HepG2 (cell line): ENCODE measurements at regions not wholly inside any gene's neighbourhood (a gene's known extent, or its start where the extent isn't known, plus 50 kb on each side); places are given as distances from the start of the nearest gene placed in this dataset.

Experiments used
- ATAC-seq: fragments of 200-7000 bp; cut with Tn5 transposase; 3 replicates; pipeline ENCODE4 v1.9.1; 2020; ENCODE audit warnings: mild to moderate bottlenecking, moderate library complexity
- BruUV-seq: library from RNA; stranded (reverse); fragments of 400-500 nt; replicated peaks from 2 replicates; lab custom pipeline; 2021; lab: Mats Ljungman, UMichigan
- CTCF ChIA-PET: fragments of 300-600 bp; formaldehyde crosslinking; extraction: SDS; loops from one replicate; lab custom pipeline; 2021; ENCODE audit warnings: low total read pairs, inconsistent platforms, low intra/inter-chr PET ratio; lab: Yijun Ruan, JAX
- POLR2A ChIA-PET: fragments of 350-600 bp; sonication (Branson Sonifier 250); formaldehyde crosslinking; loops from one replicate; lab custom pipeline; 2020; ENCODE audit warnings: antibody characterized with exemption, inconsistent platforms; lab: Yijun Ruan, JAX
- DNase-seq: peaks from one replicate; pipeline ENCODE4 v3.0.0-alpha.2; 2015; ENCODE audit warnings: low spot score
- FAIRE-seq: peaks from 3 replicates; lab custom pipeline; 2011; peaks lifted over from hg19 to GRCh38; lab: Jason Lieb, UNC
- H2AFZ ChIP-seq: one replicate; pipeline ENCODE4 v1.6.1; 2011; ENCODE audit warnings: low read length, inconsistent platforms
- H3K27ac ChIP-seq: fragments of 300-600 bp; 3 replicates; pipeline ENCODE4 v1.8.0; 2011; ENCODE audit warnings: mixed run types, mild to moderate bottlenecking, mixed read lengths, low read length, inconsistent platforms; ENCODE audit not compliant: insufficient read depth; ENCODE audit errors: extremely low read length
- H3K27me3 ChIP-seq, 2 experiments: fragments of 200-600 bp in 1 of 2; 2 replicates in 1 of 2; 3 replicates in 1 of 2; pipeline versions ENCODE4 v1.6.0 to v1.8.0; 2011; ENCODE audit warnings: low read length in 2 of 2, mild to moderate bottlenecking in 2 of 2, moderate library complexity in 2 of 2, inconsistent platforms in 1 of 2; ENCODE audit not compliant: insufficient read depth in 2 of 2, control insufficient read depth in 1 of 2
- H3K36me3 ChIP-seq, 2 experiments: fragments of 200-600 bp in 1 of 2; replicated peaks in 1 of 2; 2 replicates in 1 of 2; 3 replicates in 1 of 2; pipeline versions ENCODE4 v1.5.1 to v1.8.0; 2011; ENCODE audit warnings: low read length in 2 of 2, inconsistent platforms in 1 of 2; ENCODE audit not compliant: insufficient read depth in 2 of 2, control insufficient read depth in 1 of 2
- H3K4me1 ChIP-seq: 2 replicates; pipeline ENCODE4 v1.5.1; 2012; ENCODE audit warnings: low read length, inconsistent platforms; ENCODE audit not compliant: insufficient read depth
- H3K4me2 ChIP-seq: 2 replicates; pipeline ENCODE4 v1.6.0; 2011; ENCODE audit warnings: low read depth, low read length, inconsistent platforms
- H3K4me3 ChIP-seq, 3 experiments: fragments of 200-600 bp in 1 of 3; sonication (generic), shearing (Covaris generic) in 1 of 3; replicated peaks in 1 of 3; 2 replicates each; pipeline ENCODE4 v1.5.1; 2011 to 2016; ENCODE audit warnings: low read length in 3 of 3, inconsistent platforms in 2 of 3, low read depth in 2 of 3, mild to moderate bottlenecking in 2 of 3, control low read depth in 1 of 3, mixed read lengths in 1 of 3; ENCODE audit not compliant: insufficient read depth in 1 of 3
- H3K79me2 ChIP-seq: one replicate; pipeline ENCODE4 v1.6.1; 2011; ENCODE audit warnings: low read length, inconsistent platforms; ENCODE audit not compliant: insufficient read depth
- H3K9ac ChIP-seq: 2 replicates; pipeline ENCODE4 v1.6.0; 2011; ENCODE audit warnings: mild to moderate bottlenecking, low read depth, low read length, inconsistent platforms; ENCODE audit not compliant: insufficient read depth
- H3K9me3 ChIP-seq: 2 replicates; pipeline ENCODE4 v1.5.1; 2012; ENCODE audit warnings: mild to moderate bottlenecking, low read length
- H4K20me1 ChIP-seq: 2 replicates; pipeline ENCODE4 v1.6.0; 2011; ENCODE audit warnings: inconsistent platforms, mild to moderate bottlenecking, low read length, moderate library complexity; ENCODE audit not compliant: insufficient read depth
- FOXP1 ChIP-seq, 2 experiments: fragments of 450-650 bp in 1 of 2; IDR thresholded peaks; 2 replicates each; pipeline ENCODE4 v1.6.1; 2017 to 2018; ENCODE audit warnings: antibody characterized with exemption in 1 of 2
- MEF2D ChIP-seq: sonication (generic); formaldehyde crosslinking; IDR thresholded peaks from 2 replicates; pipeline ENCODE4 v1.5.1; 2020; ENCODE audit warnings: mild to moderate bottlenecking, missing genetic modification reagents
- MEIS2 ChIP-seq: sonication (generic); formaldehyde crosslinking; IDR thresholded peaks from 2 replicates; pipeline ENCODE4 v1.9.0; 2021; ENCODE audit warnings: mild to moderate bottlenecking, missing genetic modification reagents
- NFRKB ChIP-seq: fragments of 450-650 bp; IDR thresholded peaks from 2 replicates; pipeline ENCODE4 v1.6.1; 2017
- NR1H2 ChIP-seq: sonication (generic); formaldehyde crosslinking; IDR thresholded peaks from 2 replicates; pipeline ENCODE4 v1.8.1; 2022; ENCODE audit warnings: low read depth, missing genetic modification reagents, borderline replicate concordance
- SIX1 ChIP-seq: sonication (generic); formaldehyde crosslinking; IDR thresholded peaks from 2 replicates; pipeline ENCODE4 v1.4.0; 2020; ENCODE audit warnings: missing genetic modification reagents, borderline replicate concordance
- TP53 ChIP-seq: sonication (generic); formaldehyde crosslinking; conservative IDR thresholded peaks from 2 replicates; pipeline ENCODE4 v1.4.0; 2020; ENCODE audit warnings: missing genetic modification reagents
- TSC22D2 ChIP-seq: sonication (generic); formaldehyde crosslinking; IDR thresholded peaks from 2 replicates; pipeline ENCODE4 v1.5.1; 2020; ENCODE audit warnings: missing genetic modification reagents, mild to moderate bottlenecking, borderline replicate concordance
- ZBTB7B ChIP-seq: sonication (generic); formaldehyde crosslinking; IDR thresholded peaks from 2 replicates; pipeline ENCODE4 v1.4.0; 2020; ENCODE audit warnings: missing genetic modification reagents
- ZNF3 ChIP-seq: IDR thresholded peaks from 2 replicates; pipeline ENCODE4 v1.7.0; 2017; ENCODE audit warnings: inconsistent platforms
- ZNF34 ChIP-seq: sonication (generic); formaldehyde crosslinking; IDR thresholded peaks from 2 replicates; pipeline ENCODE4 v1.4.0; 2020; ENCODE audit warnings: mild to moderate bottlenecking, missing genetic modification reagents, borderline replicate concordance
- ZNF547 ChIP-seq: sonication (generic); formaldehyde crosslinking; IDR thresholded peaks from 2 replicates; pipeline ENCODE4 v1.5.1; 2020; ENCODE audit warnings: mild to moderate bottlenecking, missing genetic modification reagents
- ZNF703 ChIP-seq: sonication (generic); formaldehyde crosslinking; IDR thresholded peaks from 2 replicates; pipeline ENCODE4 v1.5.1; 2020; ENCODE audit warnings: missing genetic modification reagents, mild to moderate bottlenecking, moderate library complexity, borderline replicate concordance
- ZNF747 ChIP-seq: sonication (generic); formaldehyde crosslinking; IDR thresholded peaks from 2 replicates; pipeline ENCODE4 v1.8.1; 2023; ENCODE audit warnings: missing genetic modification reagents, mild to moderate bottlenecking, borderline replicate concordance
- WGBS: methylation state at CpG from one replicate; pipeline ENCODE4 v1.1.6; 2017; ENCODE audit warnings: low lambda C conversion rate; 5-methylcytosine and 5-hydroxymethylcytosine counted together
- in situ Hi-C: cut with HindIII; loops from 2 replicates; pipeline ENCODE4 v1.10.0; 2017; ENCODE audit warnings: low pct_unique_long_range_greater_than_20kb; ENCODE audit not compliant: extremely low pct_ligation_motif_present
- intact Hi-C: fragments of 100-400 bp; cut with micrococcal nuclease; formaldehyde crosslinking; loops from one replicate; pipeline ENCODE4 v1.10.0; 2022; ENCODE audit not compliant: unreplicated experiment

DNA sequence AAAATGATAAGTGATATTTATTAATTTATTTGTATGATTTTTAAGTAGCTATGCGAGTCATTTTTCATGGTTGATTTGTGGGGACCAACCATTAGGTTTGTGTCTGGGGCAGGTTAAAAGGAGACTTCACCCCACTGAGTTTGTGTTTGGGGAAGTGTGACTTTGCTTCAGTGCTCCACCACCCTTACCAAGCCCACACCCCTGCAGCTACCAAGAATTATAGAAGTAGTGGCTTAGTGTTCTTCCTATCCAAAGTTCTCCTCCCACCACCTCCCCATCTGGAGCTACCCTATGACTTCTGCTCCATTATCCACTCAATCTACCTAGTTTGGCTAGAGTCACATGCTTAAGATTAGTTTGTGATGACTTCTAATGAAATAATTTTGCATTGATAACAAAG, 182.1 kb upstream of the ZEB2 start:
- ChIA-PET CTCF (no interaction called here), POLR2A (no interaction called here)
- intact Hi-C loops, result no loop called here
- no peak overlapping the region for H3K4me3 ChIP-seq
- H3K4me1 ChIP-seq, result no peaks in the 10 kb centered on the region
- no peak for FAIRE-seq
- no TSS peak for BruUV-seq
- in situ Hi-C loops, result no loop called here
- WGBS, result 0% methylated on average over 1 of the region's 1 CpG
- H3K4me2 ChIP-seq, result no peak overlapping the region
- no peaks in the 10 kb centered on the region for H4K20me1 ChIP-seq
- no peaks in the 10 kb centered on the region for H3K79me2 ChIP-seq
- no peaks in the 10 kb centered on the region for H3K36me3 ChIP-seq
- ATAC-seq, result no peak
- no peaks in the 10 kb centered on the region for H3K27me3 ChIP-seq
- TF ChIP-seq TSC22D2 (CRISPR knock-in tag) (no peak), SIX1 (CRISPR knock-in tag) (no peak), NFRKB (no peak), ZNF547 (CRISPR knock-in tag) (no peak), ZBTB7B (CRISPR knock-in tag) (no peak), TP53 (no peak), ZNF34 (no peak), ZNF747 (CRISPR knock-in tag) (no peak), NR1H2 (no peak), ZNF703 (CRISPR knock-in tag) (no peak), MEF2D (no peak), FOXP1 (IDR thresholded peaks at IDR 0.05) (no peak), FOXP1 (CRISPR knock-in tag; IDR thresholded peaks at IDR 0.05) (no peak), ZNF3 (CRISPR knock-in tag) (no peak), MEIS2 (no peak)
- H2AFZ ChIP-seq, result no peak overlapping the region
- H3K9me3 ChIP-seq, result peaks cover 16% of the 10 kb centered on the region; the same call in 1 of the 2 replicates
- DNase-seq, result no peak
- no peak overlapping the region for H3K27ac ChIP-seq
- no peak overlapping the region for H3K9ac ChIP-seq
